Lower leg skin (tissue), 4 donors: ENCODE measurements at regions not wholly inside any gene's neighbourhood (a gene's known extent, or its start where the extent isn't known, plus 50 kb on each side); places are given as distances from the start of the nearest gene placed in this dataset.

Experiments
- DNase-seq, 2 donors: peaks; one replicate each; pipeline ENCODE4 v3.0.0-alpha.2; 2019; ENCODE audit warnings: low spot score in 2 of 2
- H3K4me3 ChIP-seq: fragments of 200-600 bp; sonication (generic); 2 replicates; pipeline ENCODE4 v1.5.1; 2017; ENCODE audit warnings: mild to moderate bottlenecking, low read depth; ENCODE audit not compliant: poor library complexity, severe bottlenecking
- POLR2A ChIP-seq, 2 donors: fragments of 450-650 bp; IDR thresholded peaks; one replicate each; pipeline ENCODE4 v1.6.1; 2016 to 2017; ENCODE audit warnings: antibody characterized with exemption in 2 of 2, mild to moderate bottlenecking in 1 of 2, moderate library complexity in 1 of 2
- WGBS, 2 donors: methylation state at CpG; one replicate each; pipeline ENCODE4 v1.1.5; 2018; 5-methylcytosine and 5-hydroxymethylcytosine counted together
- intact Hi-C: fragments of 100-400 bp; cut with DNase I; formaldehyde crosslinking; loops from one replicate; pipeline ENCODE4 v1.15.0; 2023; ENCODE audit warnings: low total_unique reads
- TF ChIP-seq, protein P1 (sequence below), 3 donors: fragments of 450-650 bp; IDR thresholded peaks; one replicate each; pipeline ENCODE4 v1.5.1; 2016; ENCODE audit warnings: antibody characterized with exemption in 3 of 3, mild to moderate bottlenecking in 3 of 3, moderate library complexity in 2 of 3

DNA sequence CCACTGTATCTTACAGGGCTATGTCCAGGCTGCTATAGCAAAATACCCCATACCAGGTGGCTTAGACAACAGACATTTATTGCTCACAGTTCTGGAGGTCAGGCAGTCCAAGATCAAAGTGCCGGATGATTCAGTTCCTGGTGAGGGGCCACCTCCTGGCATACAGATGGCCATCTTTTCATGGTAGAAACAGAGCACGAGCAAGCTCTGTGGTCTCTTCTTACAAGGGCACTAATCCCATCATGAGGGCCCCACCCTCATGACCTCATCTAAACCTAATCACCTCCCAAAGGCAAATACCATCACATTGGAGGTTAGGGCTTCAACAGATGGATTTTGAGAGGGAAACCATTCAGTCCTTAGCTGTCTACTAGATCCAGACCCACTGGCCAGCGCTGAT, 117.4 kb upstream of the NECTIN1 start:
- no peak overlapping the region for H3K4me3 ChIP-seq
- no peak for TF ChIP-seq POLR2A (IDR thresholded peaks at IDR 0.05)
- TF ChIP-seq, protein P1, sequence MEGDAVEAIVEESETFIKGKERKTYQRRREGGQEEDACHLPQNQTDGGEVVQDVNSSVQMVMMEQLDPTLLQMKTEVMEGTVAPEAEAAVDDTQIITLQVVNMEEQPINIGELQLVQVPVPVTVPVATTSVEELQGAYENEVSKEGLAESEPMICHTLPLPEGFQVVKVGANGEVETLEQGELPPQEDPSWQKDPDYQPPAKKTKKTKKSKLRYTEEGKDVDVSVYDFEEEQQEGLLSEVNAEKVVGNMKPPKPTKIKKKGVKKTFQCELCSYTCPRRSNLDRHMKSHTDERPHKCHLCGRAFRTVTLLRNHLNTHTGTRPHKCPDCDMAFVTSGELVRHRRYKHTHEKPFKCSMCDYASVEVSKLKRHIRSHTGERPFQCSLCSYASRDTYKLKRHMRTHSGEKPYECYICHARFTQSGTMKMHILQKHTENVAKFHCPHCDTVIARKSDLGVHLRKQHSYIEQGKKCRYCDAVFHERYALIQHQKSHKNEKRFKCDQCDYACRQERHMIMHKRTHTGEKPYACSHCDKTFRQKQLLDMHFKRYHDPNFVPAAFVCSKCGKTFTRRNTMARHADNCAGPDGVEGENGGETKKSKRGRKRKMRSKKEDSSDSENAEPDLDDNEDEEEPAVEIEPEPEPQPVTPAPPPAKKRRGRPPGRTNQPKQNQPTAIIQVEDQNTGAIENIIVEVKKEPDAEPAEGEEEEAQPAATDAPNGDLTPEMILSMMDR (IDR thresholded peaks at IDR 0.05), result no peak
- 82 to 90% methylated on average over 3 of the region's 3 CpGs for WGBS, 2 donors
- no peak for DNase-seq
- intact Hi-C loops, result no loop called here

DNA sequence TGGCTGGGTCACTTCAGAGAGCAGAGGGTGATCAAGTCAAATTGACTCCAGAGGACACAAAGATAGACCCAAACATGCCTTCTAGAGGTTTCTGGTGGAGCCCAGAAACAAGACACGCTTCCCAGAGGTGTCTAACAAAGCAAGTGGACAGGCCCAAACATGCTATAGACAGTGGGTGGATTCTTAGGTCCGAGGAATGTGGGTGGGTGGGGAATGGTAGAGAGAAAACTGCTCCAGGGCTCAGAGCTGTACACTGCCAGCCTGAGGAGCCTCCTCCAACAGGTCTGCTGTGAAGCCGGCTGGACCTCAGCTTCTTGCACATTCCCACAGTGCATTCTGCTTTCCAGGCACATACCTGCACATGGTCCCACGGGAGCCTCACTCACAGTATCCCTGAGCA, 116.8 kb upstream of the NECTIN1 start:
- WGBS, 2 donors, result 36 to 52% methylated on average over 3 to 4 of the region's 4 CpGs
- H3K4me3 ChIP-seq, result no peak overlapping the region
- TF ChIP-seq POLR2A (IDR thresholded peaks at IDR 0.05), result no peak
- TF ChIP-seq, protein P1 (IDR thresholded peaks at IDR 0.05), result no peak
- no peak for DNase-seq
- intact Hi-C loops, result no loop called here

DNA sequence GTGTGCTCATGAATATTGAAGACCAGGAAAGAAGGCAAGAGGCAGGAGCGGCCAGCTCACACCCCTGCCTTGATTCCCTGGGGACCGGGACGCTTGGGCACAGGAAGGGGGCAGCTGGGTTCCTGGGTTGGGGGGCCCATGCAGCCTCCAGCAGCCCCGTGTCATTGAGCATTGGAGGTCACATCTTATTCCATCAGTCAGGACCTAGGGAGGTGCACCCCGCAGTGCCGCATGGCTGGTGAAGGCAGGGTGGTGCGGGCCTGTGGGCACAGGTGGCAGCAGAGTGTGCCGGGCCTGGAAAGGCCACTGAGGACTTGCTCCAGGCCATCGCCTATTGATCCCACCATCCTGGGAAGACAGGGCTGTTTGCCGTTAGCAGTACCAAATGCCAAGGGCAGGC, 116.3 kb upstream of the NECTIN1 start:
- H3K4me3 ChIP-seq, result no peak overlapping the region
- 76 to 95% methylated on average over 9 to 10 of the region's 10 CpGs for WGBS, 2 donors
- intact Hi-C loops, result no loop called here
- no peak for DNase-seq
- TF ChIP-seq POLR2A (IDR thresholded peaks at IDR 0.05), result no peak
- TF ChIP-seq, protein P1 (IDR thresholded peaks at IDR 0.05), result no peak

DNA sequence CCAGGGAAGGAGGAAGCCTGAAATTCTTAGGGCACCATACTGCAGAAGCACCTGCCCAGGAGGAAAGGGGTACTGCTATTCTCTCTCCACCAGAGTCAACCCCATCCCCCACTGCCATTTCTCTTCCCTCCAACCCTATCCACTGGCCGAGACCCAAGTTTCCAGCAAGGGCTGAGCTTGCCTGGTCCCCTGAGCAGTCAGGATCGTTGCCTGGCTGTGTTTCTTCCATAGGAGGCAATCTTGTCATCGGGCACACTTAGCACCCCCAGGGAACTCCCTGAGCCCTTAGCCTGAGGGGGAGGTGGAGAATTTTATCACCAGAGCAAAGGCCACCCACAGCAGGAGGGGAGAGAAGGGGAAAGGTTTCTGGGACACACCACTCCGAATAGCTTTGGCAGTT, 115.8 kb upstream of the NECTIN1 start:
- WGBS, 2 donors, result 39 to 43% methylated on average over 4 of the region's 4 CpGs
- intact Hi-C loops, result no loop called here
- TF ChIP-seq, protein P1 (IDR thresholded peaks at IDR 0.05), result no peak
- TF ChIP-seq POLR2A (IDR thresholded peaks at IDR 0.05), result no peak
- DNase-seq, result no peak
- no peak overlapping the region for H3K4me3 ChIP-seq

DNA sequence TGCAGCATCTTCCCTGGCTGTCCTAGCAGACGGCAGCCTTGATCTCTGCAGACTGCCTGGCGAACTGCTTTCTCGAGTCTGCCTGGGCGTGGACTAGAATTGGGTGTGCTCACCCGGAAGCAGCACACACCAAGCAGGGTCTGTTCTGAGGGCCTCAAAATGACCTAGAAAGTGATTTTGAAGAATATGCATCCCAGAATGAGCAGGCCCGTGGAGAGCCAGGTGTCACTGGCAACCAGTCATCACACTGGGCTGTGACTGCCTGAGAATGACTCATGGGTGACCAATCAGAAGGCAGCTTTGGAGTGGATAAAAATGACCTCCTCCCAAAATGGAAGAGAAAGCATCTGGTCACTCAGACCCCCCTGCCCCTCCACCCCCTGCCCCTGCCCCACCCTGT, 114.9 kb upstream of the NECTIN1 start:
- no peak for DNase-seq
- H3K4me3 ChIP-seq, result no peak overlapping the region
- TF ChIP-seq POLR2A (IDR thresholded peaks at IDR 0.05), result no peak
- TF ChIP-seq, protein P1 (IDR thresholded peaks at IDR 0.05), result no peak
- intact Hi-C loops, result no loop called here
- WGBS, 2 donors, result 44 to 47% methylated on average over 6 of the region's 6 CpGs

DNA sequence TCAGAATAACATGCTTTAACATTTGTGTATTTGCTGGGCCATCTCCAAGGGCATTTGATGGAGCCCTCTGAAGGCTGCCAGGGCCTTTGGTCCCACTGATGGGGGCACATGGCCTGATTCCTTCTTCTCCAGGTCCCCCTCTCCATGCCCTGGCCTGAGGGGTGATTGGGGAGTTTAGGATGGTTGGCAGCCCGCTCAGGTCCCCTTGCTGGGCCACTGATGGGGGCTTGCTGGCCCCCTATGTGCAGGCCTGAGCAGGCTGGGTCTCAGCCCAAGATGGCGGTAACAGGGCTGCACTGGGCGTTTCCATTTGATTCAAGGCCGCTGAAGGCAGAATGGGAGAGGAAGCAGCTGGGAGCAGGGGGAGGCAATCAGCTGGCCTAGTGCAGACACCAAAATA, 113.7 kb upstream of the NECTIN1 start:
- intact Hi-C loops, result no loop called here
- 90 to 92% methylated on average over 3 to 4 of the region's 4 CpGs for WGBS, 2 donors
- no peak for DNase-seq
- no peak overlapping the region for H3K4me3 ChIP-seq
- TF ChIP-seq, protein P1 (IDR thresholded peaks at IDR 0.05), result no peak
- TF ChIP-seq POLR2A (IDR thresholded peaks at IDR 0.05), result no peak
